PC-9 (cell line): ENCODE measurements at regions not wholly inside any gene's neighbourhood (a gene's known extent, or its start where the extent isn't known, plus 50 kb on each side); places are given as distances from the start of the nearest gene placed in this dataset.

Experiments used
- EZH2 ChIP-seq: fragments of 200-600 bp; sonication (generic); IDR thresholded peaks from 2 replicates; pipeline ENCODE4 v1.8.0; 2017; ENCODE audit warnings: antibody characterized with exemption, low read depth
- TF ChIP-seq, protein P1 (sequence below): fragments of 200-600 bp; sonication (generic); conservative IDR thresholded peaks from 2 replicates; pipeline ENCODE4 v1.6.1; 2017; ENCODE audit warnings: mixed run types, antibody characterized with exemption, mild to moderate bottlenecking, moderate library complexity

DNA sequence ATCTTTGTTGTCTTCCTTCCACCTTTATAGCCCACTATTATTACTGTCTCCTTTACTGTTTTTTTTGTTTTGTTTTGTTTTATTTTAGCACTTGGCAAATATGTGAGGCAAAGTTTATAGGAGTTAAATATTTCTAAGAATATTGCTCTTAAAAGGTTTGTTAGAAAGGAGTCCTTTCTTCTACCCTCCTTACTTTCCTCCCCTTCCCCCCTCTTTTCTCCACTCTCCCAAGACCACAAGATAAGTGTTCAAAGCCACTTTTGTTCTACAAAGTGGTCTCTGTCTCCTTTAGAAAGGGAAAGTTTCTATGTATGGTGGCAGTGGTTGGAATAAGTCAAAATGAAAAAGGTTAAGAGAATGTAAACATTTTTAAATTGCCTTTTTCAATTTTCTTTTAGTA, 130.7 kb upstream of the TSC22D2 start:
- TF ChIP-seq, protein P1, sequence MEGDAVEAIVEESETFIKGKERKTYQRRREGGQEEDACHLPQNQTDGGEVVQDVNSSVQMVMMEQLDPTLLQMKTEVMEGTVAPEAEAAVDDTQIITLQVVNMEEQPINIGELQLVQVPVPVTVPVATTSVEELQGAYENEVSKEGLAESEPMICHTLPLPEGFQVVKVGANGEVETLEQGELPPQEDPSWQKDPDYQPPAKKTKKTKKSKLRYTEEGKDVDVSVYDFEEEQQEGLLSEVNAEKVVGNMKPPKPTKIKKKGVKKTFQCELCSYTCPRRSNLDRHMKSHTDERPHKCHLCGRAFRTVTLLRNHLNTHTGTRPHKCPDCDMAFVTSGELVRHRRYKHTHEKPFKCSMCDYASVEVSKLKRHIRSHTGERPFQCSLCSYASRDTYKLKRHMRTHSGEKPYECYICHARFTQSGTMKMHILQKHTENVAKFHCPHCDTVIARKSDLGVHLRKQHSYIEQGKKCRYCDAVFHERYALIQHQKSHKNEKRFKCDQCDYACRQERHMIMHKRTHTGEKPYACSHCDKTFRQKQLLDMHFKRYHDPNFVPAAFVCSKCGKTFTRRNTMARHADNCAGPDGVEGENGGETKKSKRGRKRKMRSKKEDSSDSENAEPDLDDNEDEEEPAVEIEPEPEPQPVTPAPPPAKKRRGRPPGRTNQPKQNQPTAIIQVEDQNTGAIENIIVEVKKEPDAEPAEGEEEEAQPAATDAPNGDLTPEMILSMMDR, result no peak
- TF ChIP-seq EZH2, result no peak
